Endothelial cell of umbilical vein (primary cell): ENCODE measurements at regions not wholly inside any gene's neighbourhood (a gene's known extent, or its start where the extent isn't known, plus 50 kb on each side); places are given as distances from the start of the nearest gene placed in this dataset.

ENCODE experiments used
- BruUV-seq: library from RNA; stranded (reverse); fragments of 400-500 nt; replicated peaks from 2 replicates; lab custom pipeline; 2021; lab: Mats Ljungman, UMichigan
- CTCF ChIA-PET: fragments of 300-600, 350-600 bp; sonication (Branson Sonifier 250); formaldehyde crosslinking; loops from one replicate; lab custom pipeline; 2021; ENCODE audit warnings: antibody characterized with exemption, inconsistent platforms; lab: Charles Lee
- POLR2A ChIA-PET: fragments of 300-600, 350-600 bp; sonication (Branson Sonifier 250); formaldehyde crosslinking; loops from one replicate; lab custom pipeline; 2021; ENCODE audit warnings: antibody characterized with exemption, inconsistent platforms; lab: Charles Lee
- DNase-seq: peaks from one replicate; pipeline ENCODE4 v3.0.0-alpha.2; 2011; ENCODE audit warnings: low read depth, low spot score
- FAIRE-seq: peaks from 2 replicates; lab custom pipeline; 2011; peaks lifted over from hg19 to GRCh38; lab: Jason Lieb, UNC
- H2AFZ ChIP-seq: 2 replicates; pipeline ENCODE4 v1.6.0; 2012; ENCODE audit warnings: low read depth, low read length, control low read depth, inconsistent platforms
- H3K27ac ChIP-seq: 2 replicates; pipeline ENCODE4 v1.5.1; 2011; ENCODE audit warnings: low read depth, mild to moderate bottlenecking, control low read depth, low read length, moderate library complexity; ENCODE audit not compliant: insufficient read depth
- H3K27me3 ChIP-seq, 2 experiments: 2 replicates each; pipeline versions ENCODE4 v1.6.0 to v1.6.1; 2011; ENCODE audit warnings: low read length in 2 of 2, mixed read lengths in 1 of 2; ENCODE audit not compliant: control insufficient read depth in 2 of 2, insufficient read depth in 2 of 2
- H3K36me3 ChIP-seq, 2 experiments: 2 replicates in 1 of 2; 3 replicates in 1 of 2; pipeline ENCODE4 v1.5.1; 2011; ENCODE audit warnings: low read length in 2 of 2, mild to moderate bottlenecking in 1 of 2, moderate library complexity in 1 of 2; ENCODE audit not compliant: control insufficient read depth in 2 of 2, insufficient read depth in 2 of 2; ENCODE audit errors: extremely low read depth in 1 of 2
- H3K4me1 ChIP-seq: 3 replicates; pipeline ENCODE4 v1.5.1; 2011; ENCODE audit warnings: mild to moderate bottlenecking, low read length; ENCODE audit not compliant: control insufficient read depth, insufficient read depth; ENCODE audit errors: extremely low read depth
- H3K4me2 ChIP-seq: 2 replicates; pipeline ENCODE4 v1.6.1; 2011; ENCODE audit warnings: low read length, control low read depth, mixed read lengths; ENCODE audit not compliant: insufficient read depth
- H3K4me3 ChIP-seq, 3 experiments: fragments of 200-600 bp in 1 of 3; sonication (generic), shearing (Covaris generic) in 1 of 3; replicated peaks in 1 of 3; 2 replicates each; pipeline ENCODE4 v1.5.1; 2011 to 2016; ENCODE audit warnings: control low read depth in 3 of 3, low read length in 3 of 3, mild to moderate bottlenecking in 2 of 3, inconsistent platforms in 1 of 3, low read depth in 1 of 3, moderate library complexity in 1 of 3; ENCODE audit not compliant: insufficient read depth in 1 of 3
- H3K79me2 ChIP-seq: 2 replicates; pipeline ENCODE4 v1.6.0; 2012; ENCODE audit warnings: low read length, inconsistent platforms; ENCODE audit not compliant: control insufficient read depth, insufficient read depth
- H3K9ac ChIP-seq: replicated peaks from 2 replicates; pipeline ENCODE3; 2011; ENCODE audit warnings: low read length, control low read depth; ENCODE audit not compliant: insufficient read depth; ENCODE audit errors: extremely low read depth
- H3K9me1 ChIP-seq: replicated peaks from 3 replicates; pipeline ENCODE4 v1.6.0; 2011; ENCODE audit warnings: mild to moderate bottlenecking, low read length; ENCODE audit not compliant: control insufficient read depth, insufficient read depth; ENCODE audit errors: extremely low read depth
- H3K9me3 ChIP-seq: replicated peaks from 2 replicates; pipeline ENCODE4 v1.5.1; 2012; ENCODE audit warnings: low read length, inconsistent platforms; ENCODE audit not compliant: control insufficient read depth, insufficient read depth
- H4K20me1 ChIP-seq: replicated peaks from 2 replicates; pipeline ENCODE3; 2011; ENCODE audit warnings: mild to moderate bottlenecking, low read length; ENCODE audit not compliant: control insufficient read depth, insufficient read depth; ENCODE audit errors: extremely low read depth
- CTCF ChIP-seq, 2 donors: IDR thresholded peaks; 1 replicate in 1 of 2; 2 replicates in 1 of 2; pipeline ENCODE4 v1.5.1; 2011; ENCODE audit warnings: low read length in 2 of 2, mild to moderate bottlenecking in 2 of 2, moderate library complexity in 2 of 2, control low read depth in 1 of 2, inconsistent platforms in 1 of 2, low read depth in 1 of 2; ENCODE audit not compliant: insufficient read depth in 1 of 2; ENCODE audit errors: extremely low read depth in 1 of 2
- EZH2 ChIP-seq: IDR thresholded peaks from 2 replicates; pipeline ENCODE4 v1.6.1; 2012; ENCODE audit warnings: borderline replicate concordance, low read depth, mild to moderate bottlenecking, moderate library complexity, low read length, inconsistent platforms; ENCODE audit not compliant: severe bottlenecking
- FOS ChIP-seq: IDR thresholded peaks from 2 replicates; pipeline ENCODE4 v1.6.1; 2011; ENCODE audit warnings: mild to moderate bottlenecking, low read length, moderate library complexity, borderline replicate concordance; ENCODE audit not compliant: insufficient read depth
- GATA2 ChIP-seq: IDR thresholded peaks from 2 replicates; pipeline ENCODE4 v1.7.0; 2011; ENCODE audit warnings: low read depth, mild to moderate bottlenecking, moderate library complexity, mixed read lengths, low read length; ENCODE audit not compliant: insufficient read length, insufficient read depth
- JUN ChIP-seq: IDR thresholded peaks from 2 replicates; pipeline ENCODE4 v1.6.1; 2011; ENCODE audit warnings: borderline replicate concordance, low read depth; ENCODE audit not compliant: insufficient read length, insufficient read depth
- MAX ChIP-seq: IDR thresholded peaks from 2 replicates; pipeline ENCODE4 v1.6.1; 2011; ENCODE audit not compliant: insufficient read depth, insufficient read length
- MYC ChIP-seq: IDR thresholded peaks from one replicate; pipeline ENCODE4 v1.6.1; 2011; ENCODE audit warnings: mild to moderate bottlenecking, low read depth, low read length
- POLR2A ChIP-seq: IDR thresholded peaks from 2 replicates; pipeline ENCODE4 v1.6.1; 2012; ENCODE audit warnings: low read depth, mild to moderate bottlenecking, control low read depth, low read length
- POLR2AphosphoS5 ChIP-seq: IDR thresholded peaks from 2 replicates; pipeline ENCODE4 v1.6.1; 2012; ENCODE audit warnings: low read depth, mild to moderate bottlenecking, control low read depth, low read length, moderate library complexity; ENCODE audit not compliant: insufficient read depth
- dilution Hi-C: fragments of 300-500 bp; cut with MboI; formaldehyde crosslinking; loops from one replicate; pipeline ENCODE4 v1.15.0; 2019; ENCODE audit warnings: low sequenced_read_pairs; ENCODE audit not compliant: extremely low pct_ligation_motif_present
- intact Hi-C: fragments of 100-400 bp; cut with micrococcal nuclease; formaldehyde crosslinking; loops from one replicate; pipeline ENCODE4 v1.10.0; 2022

- Histone ChIP-seq H3K27ac (no peak overlapping the region), H3K4me3 (no peak overlapping the region), H2AFZ (no peak overlapping the region), H3K9ac (no peak overlapping the region), H3K4me2 (no peak overlapping the region), H3K79me2 (no peaks in the 10 kb centered on the region), H3K9me1 (no peaks in the 10 kb centered on the region), H3K27me3 (no peaks in the 10 kb centered on the region), H3K4me1 (no peaks in the 10 kb centered on the region), H3K9me3 (peaks cover 2% of the 10 kb centered on the region), H4K20me1 (no peaks in the 10 kb centered on the region), H3K36me3 (no peaks in the 10 kb centered on the region)
- FAIRE-seq (no peak), DNase-seq (no peak)
- TF ChIP-seq MAX (no peak), FOS (no peak), EZH2 (no peak), POLR2A (no peak), GATA2 (no peak), CTCF (IDR thresholded peaks at IDR 0.05; ENCODE audit: extremely low read depth in 1 of 2, insufficient read depth in 1 of 2, low read depth in 1 of 2, low read length in 2 of 2) (no peak), JUN (no peak), MYC (no peak), POLR2AphosphoS5 (no peak)
- BruUV-seq, result no TSS peak
- POLR2A ChIA-PET, result no interaction called here
- dilution Hi-C loops, result no loop called here
- CTCF ChIA-PET, result no interaction called here
- intact Hi-C loops, result no loop called here
Measured at GRCh38 chr6:168849459-168849858, 404.2 kb downstream of the THBS2 start.
